HG02852 (cell line): ENCODE measurements at regions not wholly inside any gene's neighbourhood (a gene's known extent, or its start where the extent isn't known, plus 50 kb on each side); places are given as distances from the start of the nearest gene placed in this dataset.
"Not testable (repeated sequence)": the region's sequence is repeated elsewhere in the genome, so short reads cannot be mapped to it uniquely, and the experiment has no call there.

ENCODE experiments used
- ATAC-seq: cut with Tn5 transposase; IDR thresholded peaks from one replicate; pipeline ENCODE4 v1.9.1; 2021; ENCODE audit warnings: mild to moderate bottlenecking, moderate library complexity; ENCODE audit not compliant: unreplicated experiment

DNA sequence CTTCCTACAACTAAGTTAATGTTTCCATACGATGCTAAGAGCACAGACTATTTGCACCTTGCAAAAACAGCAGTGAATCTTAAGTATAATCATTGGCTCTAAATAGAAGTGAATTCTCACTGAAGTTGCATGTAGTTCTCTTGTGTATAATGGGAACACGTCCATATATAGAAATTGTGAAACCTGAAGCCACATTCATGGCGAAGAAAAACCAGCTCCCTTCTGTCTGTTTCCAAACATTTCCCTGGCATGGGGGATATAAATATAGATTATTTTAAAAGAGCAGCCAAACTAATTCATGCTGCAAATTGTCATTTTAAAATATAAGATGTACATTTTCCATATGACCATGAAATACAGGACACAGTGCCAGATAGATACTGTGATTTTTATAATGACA is 71.1 kb downstream of the TRAM1L1 start:
- no peak for ATAC-seq

- ATAC-seq = no peak
These were observed 74.7 kb downstream of the TRAM1L1 start for GRCh38 chr4:117010671-117011070.

DNA sequence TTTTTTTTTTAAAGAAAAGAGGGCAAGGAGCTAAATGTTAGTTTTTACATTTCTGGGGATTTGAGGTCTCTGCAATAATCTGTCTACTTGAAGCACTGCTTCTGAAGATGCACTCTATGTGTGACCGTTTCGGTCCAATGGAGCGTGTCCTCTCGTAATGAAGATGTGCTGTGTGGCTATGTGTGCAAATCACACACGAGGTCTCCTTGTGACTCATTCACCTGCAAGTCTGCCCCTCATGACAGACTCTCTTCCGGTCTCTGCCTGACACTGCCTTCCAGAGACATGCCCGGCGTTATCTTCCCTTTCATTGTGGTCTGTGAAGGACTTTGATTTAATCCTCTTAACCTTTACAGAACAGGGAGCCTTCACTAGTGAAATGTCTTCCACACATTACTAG is 84.3 kb downstream of the TRAM1L1 start:
- peak; percentile 93 for ATAC-seq

DNA sequence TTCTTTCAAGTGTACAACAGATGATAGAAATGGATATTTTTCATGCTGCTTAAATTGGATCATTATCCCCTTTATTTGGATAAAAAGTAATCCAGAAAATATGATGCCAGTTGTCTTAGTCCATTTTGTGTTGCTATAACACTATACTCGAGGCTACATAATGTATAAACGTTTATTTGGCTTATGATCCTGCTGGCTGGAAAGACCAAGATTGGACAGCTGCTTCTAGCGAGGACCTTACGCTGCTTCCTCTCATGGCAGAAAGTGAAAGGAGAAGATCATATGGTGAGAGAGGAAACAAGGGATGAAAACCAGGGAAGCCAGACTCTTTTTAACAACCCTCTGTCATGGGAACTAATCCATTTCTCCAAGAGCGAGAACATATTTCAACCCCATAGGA is 102.7 kb downstream of the TRAM1L1 start:
- ATAC-seq = no peak

DNA sequence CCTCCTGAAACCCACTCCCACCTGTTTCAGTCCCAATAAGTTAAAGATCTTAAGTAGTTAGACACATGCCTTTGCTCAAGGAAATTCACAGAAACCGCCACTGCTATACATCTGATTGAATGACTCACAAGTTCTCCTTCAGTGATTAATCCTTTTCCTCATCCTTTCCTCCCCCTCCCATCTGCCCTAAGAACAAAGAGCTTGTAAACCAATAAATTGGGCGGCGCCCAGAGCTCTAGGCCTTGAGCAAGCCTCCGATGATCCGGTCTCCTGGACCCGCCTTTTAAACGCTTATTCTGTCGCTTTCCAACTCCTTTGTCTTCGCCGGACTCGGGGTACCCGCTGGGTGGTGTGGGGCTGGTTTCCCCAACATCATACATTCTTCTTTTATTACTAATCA is 104.9 kb downstream of the TRAM1L1 start:
- not testable (repeated sequence) for ATAC-seq

DNA sequence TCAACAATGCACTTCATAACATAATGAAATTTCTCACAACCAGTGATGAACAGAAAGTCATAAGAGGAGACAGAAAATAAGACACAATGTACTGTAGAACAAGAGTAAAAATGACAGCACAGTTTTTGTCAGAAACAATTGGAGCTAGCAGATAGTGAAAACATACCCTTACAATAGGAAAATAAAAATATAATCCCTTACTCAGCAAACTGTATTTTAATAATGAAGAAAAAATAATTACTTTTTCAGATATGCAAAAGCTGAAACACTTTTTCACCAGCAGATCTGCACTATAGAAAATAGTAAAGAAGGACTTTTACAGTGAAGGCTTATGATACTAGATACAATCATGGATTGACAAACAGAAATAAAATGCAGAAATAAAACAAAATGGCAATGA is 126.3 kb downstream of the TRAM1L1 start:
- no peak for ATAC-seq

GRCh38 chr4:116953947-116954346 is 131.4 kb downstream of the TRAM1L1 start:
- ATAC-seq = no peak

- ATAC-seq = no peak
These were observed 132.7 kb downstream of the TRAM1L1 start for GRCh38 chr4:116952530-116953136.

- no peak for ATAC-seq
These were observed 135.5 kb downstream of the TRAM1L1 start for GRCh38 chr4:116949856-116950255.

DNA sequence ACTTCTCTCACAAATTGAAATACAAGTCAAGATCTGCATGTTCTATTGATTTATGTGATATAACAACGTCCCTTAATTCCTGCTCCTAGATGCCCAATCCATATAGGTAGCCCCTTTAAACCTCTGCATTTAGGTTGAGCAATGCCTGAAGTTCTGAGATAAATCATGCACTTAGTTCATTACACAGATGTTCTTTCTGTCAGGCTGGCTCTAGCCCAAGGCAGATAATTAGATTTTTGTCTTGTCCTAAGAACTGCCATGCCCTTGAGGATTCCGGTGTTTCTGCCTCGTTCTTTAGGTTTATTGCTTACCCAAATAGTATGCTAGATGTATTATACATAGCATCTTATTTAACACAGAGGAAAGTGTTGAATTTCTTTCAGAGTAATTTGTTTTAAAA is 143.1 kb downstream of the TRAM1L1 start:
- ATAC-seq = no peak

DNA sequence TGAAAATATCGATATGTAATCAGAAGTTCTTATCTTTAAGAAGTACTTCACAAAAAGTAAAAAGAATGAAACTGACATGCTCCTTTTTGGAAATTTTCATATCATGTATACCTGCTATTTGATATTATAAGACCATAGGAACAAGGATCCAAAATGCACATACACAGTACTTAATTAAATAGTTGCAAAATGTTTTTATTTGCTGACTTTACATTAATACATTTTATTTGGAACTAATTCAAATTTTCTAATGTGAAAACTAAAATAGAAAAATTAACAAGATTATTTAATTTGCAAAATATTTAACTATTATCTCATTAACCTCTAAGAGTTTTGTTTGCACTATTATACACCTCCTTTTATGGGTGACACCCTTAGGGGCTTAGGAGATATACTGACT is 155.0 kb downstream of the TRAM1L1 start:
- ATAC-seq = no peak

GRCh38 chr4:116926631-116927295 is 158.6 kb downstream of the TRAM1L1 start:
- ATAC-seq = no peak

DNA sequence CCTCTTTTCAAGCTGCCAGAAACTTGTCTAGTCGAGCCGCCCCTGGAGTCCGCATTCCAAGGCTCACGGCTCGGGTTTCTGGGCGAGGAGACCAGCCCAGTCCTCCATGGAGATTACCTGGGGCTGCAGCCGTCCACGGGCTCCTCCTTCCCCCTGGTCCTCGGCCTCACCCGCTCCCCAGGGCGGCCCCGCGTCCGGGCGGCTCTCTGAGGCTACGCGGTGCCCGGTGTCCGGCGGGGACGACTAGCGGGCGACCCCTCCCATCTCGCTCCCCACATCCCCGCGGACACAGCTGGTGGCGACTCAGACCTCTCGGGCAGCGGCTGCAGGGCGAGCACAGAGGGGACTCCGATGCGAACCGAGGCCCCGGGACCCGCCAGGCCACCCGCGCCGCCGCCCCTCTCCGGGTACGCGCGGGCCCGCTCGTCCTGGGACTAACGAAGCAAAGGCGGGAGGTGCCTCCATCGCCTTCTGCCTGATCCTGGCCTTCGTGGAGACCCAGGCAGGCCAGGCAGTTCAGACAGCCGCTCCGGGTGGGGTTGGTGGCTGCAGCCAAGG is 159.4 kb downstream of the TRAM1L1 start:
- no peak for ATAC-seq

DNA sequence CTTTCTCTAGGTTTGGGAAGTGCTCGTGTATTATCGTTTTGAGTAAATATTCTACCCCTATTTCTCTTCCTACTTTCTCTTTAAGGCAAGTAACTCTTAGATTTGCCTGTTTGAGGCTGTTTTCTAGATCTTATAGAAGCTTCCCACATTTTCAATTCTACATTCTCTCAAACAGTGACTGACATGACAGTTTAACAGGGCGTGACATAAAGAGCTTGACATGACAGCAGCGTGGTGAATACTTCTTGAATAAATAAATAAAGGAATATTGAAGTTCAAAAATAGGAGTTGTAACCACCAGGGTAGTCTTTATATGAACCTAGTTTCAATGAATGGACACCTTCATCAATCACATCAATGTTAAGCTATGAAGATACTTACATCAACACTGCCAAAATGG is 162.0 kb downstream of the TRAM1L1 start:
- ATAC-seq = no peak

GRCh38 chr4:116913451-116913850 is 171.9 kb downstream of the TRAM1L1 start:
- no peak for ATAC-seq

- no peak for ATAC-seq
These were observed 178.6 kb downstream of the TRAM1L1 start for GRCh38 chr4:116906758-116907157.

GRCh38 chr4:116899561-116899960 is 185.8 kb downstream of the TRAM1L1 start:
- no peak for ATAC-seq

DNA sequence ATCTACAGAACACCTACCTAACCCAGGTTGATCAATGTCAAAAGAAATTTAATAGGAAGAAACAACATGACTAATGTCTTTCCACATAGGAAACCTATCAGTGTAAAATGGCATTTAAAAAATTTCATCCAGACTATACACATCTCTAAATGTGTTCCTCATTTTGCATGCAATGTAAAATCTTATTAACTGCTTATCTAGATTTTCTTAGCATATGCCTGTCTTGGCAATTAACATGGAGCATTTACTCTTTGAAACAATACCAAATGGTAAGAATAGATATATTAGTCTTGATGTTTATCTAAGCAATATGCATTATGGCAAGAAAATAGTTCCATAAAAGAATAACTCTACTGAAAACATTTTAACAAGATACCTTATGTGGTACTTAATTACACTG is 199.8 kb downstream of the TRAM1L1 start:
- ATAC-seq = no peak

GRCh38 chr4:116882503-116882902 is 202.9 kb downstream of the TRAM1L1 start:
- no peak for ATAC-seq

DNA sequence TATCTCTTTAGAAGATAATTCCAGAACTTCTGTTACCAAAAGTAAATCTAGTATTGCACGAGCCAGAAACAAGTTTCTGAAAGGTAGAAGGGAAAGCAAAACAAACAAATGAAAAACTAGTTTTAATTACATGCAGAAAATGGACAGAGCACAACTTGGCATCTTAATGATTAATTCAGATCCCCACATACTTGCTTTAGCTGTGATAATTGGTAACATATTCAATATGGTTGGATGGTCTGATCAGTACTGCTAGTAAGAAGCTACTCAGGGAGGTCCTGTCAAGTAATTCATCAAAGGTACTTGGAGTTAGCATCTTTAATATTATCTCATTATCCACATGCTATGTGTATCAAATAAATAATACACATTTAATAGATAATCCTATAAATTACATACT is 204.3 kb downstream of the TRAM1L1 start:
- ATAC-seq = no peak

- no peak for ATAC-seq
These were observed 204.8 kb downstream of the TRAM1L1 start for GRCh38 chr4:116880625-116881024.

GRCh38 chr4:116878280-116878679 is 207.1 kb downstream of the TRAM1L1 start:
- ATAC-seq = no peak

DNA sequence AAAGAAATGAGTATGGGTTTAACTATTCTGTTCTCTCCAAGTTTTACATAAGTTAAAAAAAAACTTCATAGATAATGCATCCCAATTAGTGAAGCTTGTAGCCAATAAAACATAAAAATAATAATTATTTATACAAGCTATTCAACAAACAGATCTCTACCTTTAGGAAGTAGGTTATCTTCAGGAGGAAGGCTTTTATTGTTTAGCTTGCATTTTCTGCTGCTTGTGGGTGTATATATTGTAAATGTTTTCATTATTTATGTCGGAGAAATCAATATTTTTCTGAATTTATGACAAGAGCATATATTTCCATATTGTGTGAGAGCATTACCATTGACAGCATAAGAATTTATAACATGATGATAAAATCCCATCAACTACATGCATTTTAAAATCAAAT is 208.3 kb downstream of the TRAM1L1 start:
- no peak for ATAC-seq
